A549 (cell line): ENCODE measurements at regions not wholly inside any gene's neighbourhood (a gene's known extent, or its start where the extent isn't known, plus 50 kb on each side); places are given as distances from the start of the nearest gene placed in this dataset.
"Not testable (repeated sequence)": the region's sequence is repeated elsewhere in the genome, so short reads cannot be mapped to it uniquely, and the experiment has no call there.

Experiments used
- ATAC-seq, 2 experiments: fragments of 200-7000 bp in 1 of 2; fragments of >200 bp in 1 of 2; cut with Nextera tagmentation in 1 of 2; cut with Tn5 transposase in 1 of 2; 3 replicates each; pipeline versions ENCODE4 v1.8.0 to v1.9.1; 2018 to 2020; ENCODE audit warnings: mild to moderate bottlenecking in 1 of 2, moderate library complexity in 1 of 2
- CTCF ChIA-PET: fragments of 300-600 bp; sonication (Branson Sonifier 250); formaldehyde crosslinking; extraction: SDS; loops from one replicate; lab custom pipeline; 2021; ENCODE audit warnings: antibody characterized with exemption, inconsistent platforms; lab: Yijun Ruan, JAX
- POLR2A ChIA-PET: fragments of 350-600 bp; formaldehyde crosslinking; extraction: SDS; loops from one replicate; lab custom pipeline; 2021; ENCODE audit warnings: antibody characterized with exemption, inconsistent platforms; lab: Yijun Ruan, JAX
- DNase-seq, 2 experiments: peaks; one replicate each; pipeline versions ENCODE4 v3.0.0 to v3.0.0-alpha.2; 2011 to 2016; ENCODE audit warnings: low read depth in 1 of 2, low spot score in 1 of 2
- FAIRE-seq: peaks from 2 replicates; lab custom pipeline; 2011; peaks lifted over from hg19 to GRCh38; lab: Jason Lieb, UNC
- H3K27ac ChIP-seq, 2 experiments: fragments of >200 bp; sonication (Bioruptor Twin); formaldehyde crosslinking; 3 replicates each; pipeline ENCODE4 v1.5.1; 2016 to 2017
- H3K4me1 ChIP-seq: fragments of >200 bp; sonication (Bioruptor Twin); formaldehyde crosslinking; 3 replicates; pipeline ENCODE4 v1.6.1; 2016
- H3K4me2 ChIP-seq: fragments of >200 bp; sonication (Bioruptor Twin); formaldehyde crosslinking; 3 replicates; pipeline ENCODE4 v1.6.1; 2016
- H3K4me3 ChIP-seq: fragments of >200 bp; sonication (Bioruptor Twin); formaldehyde crosslinking; 3 replicates; pipeline ENCODE4 v1.5.1; 2016
- H3K9me3 ChIP-seq: fragments of >200 bp; sonication (Bioruptor Twin); formaldehyde crosslinking; 3 replicates; pipeline ENCODE4 v1.6.1; 2016
- BHLHE40 ChIP-seq: IDR thresholded peaks from 2 replicates; pipeline ENCODE4 v1.6.1; 2012; ENCODE audit warnings: low read depth, low read length, inconsistent platforms
- CBX2 ChIP-seq: fragments of 200-600 bp; sonication (generic); IDR thresholded peaks from 2 replicates; pipeline ENCODE4 v1.6.1; 2016; ENCODE audit warnings: low read depth, mild to moderate bottlenecking, borderline replicate concordance
- EHF ChIP-seq: fragments of 250-450 bp; sonication (Bioruptor Pico); IDR thresholded peaks from 2 replicates; pipeline ENCODE4 v1.5.0; 2020; ENCODE audit warnings: mild to moderate bottlenecking
- ESRRA ChIP-seq: fragments of 150-350 bp; IDR thresholded peaks from 2 replicates; pipeline ENCODE4 v1.6.1; 2014; ENCODE audit warnings: mild to moderate bottlenecking, low read length, borderline replicate concordance
- FOSL2 ChIP-seq, 2 experiments: fragments of 450-650 bp in 1 of 2; fragments of >200 bp in 1 of 2; sonication (Bioruptor Twin) in 1 of 2; formaldehyde crosslinking; IDR thresholded peaks; 2 replicates each; pipeline versions ENCODE4 v1.5.0 to v1.6.1; 2016 to 2020; ENCODE audit warnings: mild to moderate bottlenecking in 1 of 2, moderate library complexity in 1 of 2
- FOXS1 ChIP-seq: fragments of 250-450 bp; sonication (Bioruptor Pico); IDR thresholded peaks from 2 replicates; pipeline ENCODE4 v1.5.0; 2020; ENCODE audit warnings: mild to moderate bottlenecking, moderate library complexity
- HDAC2 ChIP-seq: fragments of 200-600 bp; sonication (generic); IDR thresholded peaks from 2 replicates; pipeline ENCODE4 v1.6.1; 2016
- HOXB13 ChIP-seq: fragments of 250-450 bp; sonication (Bioruptor Pico); IDR thresholded peaks from 2 replicates; pipeline ENCODE4 v1.5.0; 2020; ENCODE audit warnings: low read depth, mild to moderate bottlenecking, moderate library complexity
- JUNB ChIP-seq: fragments of >200 bp; sonication (Bioruptor Twin); formaldehyde crosslinking; IDR thresholded peaks from 2 replicates; pipeline ENCODE4 v1.6.1; 2016
- MAFK ChIP-seq: fragments of 450-650 bp; IDR thresholded peaks from 2 replicates; pipeline ENCODE4 v1.6.1; 2014; ENCODE audit not compliant: partially characterized antibody
- SREBF2 ChIP-seq: fragments of 450-650 bp; IDR thresholded peaks from 2 replicates; pipeline ENCODE4 v1.6.1; 2014; ENCODE audit warnings: mild to moderate bottlenecking, moderate library complexity
- TFCP2L1 ChIP-seq: fragments of 250-450 bp; sonication (Bioruptor Pico); IDR thresholded peaks from 2 replicates; pipeline ENCODE4 v1.5.0; 2021; ENCODE audit warnings: mild to moderate bottlenecking
- TP53 ChIP-seq: fragments of 250-450 bp; sonication (Bioruptor Pico); IDR thresholded peaks from 2 replicates; pipeline ENCODE4 v1.5.0; 2021; ENCODE audit warnings: mild to moderate bottlenecking, moderate library complexity
- ZNF302 ChIP-seq: fragments of 250-450 bp; sonication (Bioruptor Pico); IDR thresholded peaks from 2 replicates; pipeline ENCODE4 v1.9.0; 2021; ENCODE audit warnings: inconsistent platforms, mild to moderate bottlenecking, moderate library complexity
- WGBS: methylation state at CpG from one replicate; pipeline ENCODE4 v1.1.6; 2017; ENCODE audit errors: missing lambda C conversion rate; 5-methylcytosine and 5-hydroxymethylcytosine counted together

DNA sequence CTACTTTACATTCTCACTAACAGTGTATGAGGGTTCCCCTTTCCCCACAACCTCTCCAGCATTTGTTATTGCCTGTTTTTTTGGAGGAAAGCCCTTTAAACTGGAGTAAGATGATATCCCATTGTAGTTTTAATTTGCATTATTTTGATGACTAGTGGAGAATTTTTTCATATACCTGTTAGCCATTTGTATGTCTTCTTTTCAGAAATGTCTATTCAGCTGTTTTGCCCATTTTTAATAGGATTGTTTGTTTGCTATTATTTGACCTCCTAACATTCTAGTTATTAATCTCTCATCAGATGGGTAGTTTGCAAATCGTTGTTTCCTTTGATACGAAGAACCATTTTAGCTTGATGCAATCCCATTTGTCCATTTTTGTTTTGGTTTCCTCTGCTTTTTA lies 165.0 kb downstream of the GLUL start:
- WGBS: 63% methylated on average over 2 of the region's 2 CpGs
- POLR2A ChIA-PET: no interaction called here
- Histone ChIP-seq H3K27ac (no peak overlapping the region), H3K4me1 (no peaks in the 10 kb centered on the region), H3K4me3 (no peak overlapping the region), H3K4me2 (no peak overlapping the region), H3K9me3 (no peaks in the 10 kb centered on the region)
- no peak for FAIRE-seq
- TF ChIP-seq MAFK: peak; percentile 83
- TF ChIP-seq EHF (CRISPR knock-in tag): no peak
- no peak for DNase-seq
- CTCF ChIA-PET: no interaction called here
- ATAC-seq: no peak

DNA sequence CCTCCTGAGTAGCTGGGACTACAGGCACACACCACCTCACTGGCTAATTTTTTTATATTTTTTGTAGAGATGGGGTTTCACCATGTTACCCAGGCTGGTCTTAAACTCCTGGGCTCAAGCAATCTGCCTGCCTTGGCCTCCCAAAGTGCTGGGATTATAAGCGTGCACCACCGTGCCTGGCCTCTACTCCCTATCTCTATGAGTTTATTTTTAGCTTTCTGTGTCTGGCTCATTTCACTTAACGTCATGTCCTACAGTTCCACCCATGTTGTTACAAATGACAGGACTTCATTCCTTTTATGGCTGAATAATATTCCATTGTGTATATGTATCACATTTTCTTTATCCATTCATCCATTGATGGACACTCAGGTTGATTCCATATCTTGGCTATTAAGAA lies 164.2 kb upstream of the ZNF648 start:
- H3K4me1 ChIP-seq, H3K4me3 ChIP-seq, FAIRE-seq, H3K4me2 ChIP-seq, CTCF ChIA-PET, ATAC-seq, POLR2A ChIA-PET, H3K27ac ChIP-seq, H3K9me3 ChIP-seq, DNase-seq: not testable (repeated sequence)
- 42% methylated on average over 3 of the region's 3 CpGs for WGBS

DNA sequence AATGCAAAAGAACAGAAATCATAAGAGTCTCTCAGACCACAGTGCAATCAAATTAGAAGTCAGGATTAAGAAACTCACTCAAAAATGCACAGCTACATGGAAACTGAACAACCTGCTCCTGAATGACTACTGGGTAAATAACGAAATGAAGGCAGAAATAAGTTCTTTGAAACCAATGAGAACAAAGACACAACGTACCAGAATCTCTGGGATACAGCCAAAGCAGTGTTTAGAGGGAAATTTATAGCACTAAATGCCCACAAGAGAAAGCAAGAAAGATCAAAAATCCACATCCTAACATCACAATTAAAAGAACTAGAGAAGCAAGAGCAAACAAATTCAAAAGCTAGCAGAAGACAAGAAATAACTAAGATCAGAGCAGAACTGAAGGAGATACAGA lies 160.5 kb upstream of the ZNF648 start:
- H3K4me1 ChIP-seq, ATAC-seq, CTCF ChIA-PET, H3K27ac ChIP-seq, POLR2A ChIA-PET, H3K4me2 ChIP-seq, H3K9me3 ChIP-seq, FAIRE-seq, DNase-seq, H3K4me3 ChIP-seq: not testable (repeated sequence)
- WGBS: 6% methylated on average over 2 of the region's 2 CpGs

DNA sequence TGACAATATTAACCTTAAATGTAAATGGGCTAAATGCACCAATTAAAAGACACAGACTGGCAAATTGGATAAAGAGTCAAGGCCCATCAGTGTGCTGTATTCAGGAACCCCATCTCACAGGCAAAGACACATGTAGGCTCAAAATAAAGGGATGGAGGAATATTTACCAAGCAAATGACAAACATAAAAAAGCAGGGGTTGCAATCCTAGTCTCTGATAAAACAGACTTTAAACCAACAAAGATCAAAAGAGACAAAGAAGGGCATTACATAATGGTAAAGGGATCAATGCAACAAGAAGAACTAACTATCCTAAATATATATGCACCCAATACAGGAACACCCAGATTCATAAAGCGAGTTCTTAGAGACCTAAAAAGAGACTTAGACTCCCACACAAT lies 159.9 kb upstream of the ZNF648 start:
- POLR2A ChIA-PET, ATAC-seq, H3K4me1 ChIP-seq, H3K27ac ChIP-seq, DNase-seq, CTCF ChIA-PET, H3K4me3 ChIP-seq, H3K9me3 ChIP-seq, H3K4me2 ChIP-seq, FAIRE-seq: not testable (repeated sequence)
- 12% methylated on average over 1 of the region's 1 CpG for whole genome bisulfite sequencing

DNA sequence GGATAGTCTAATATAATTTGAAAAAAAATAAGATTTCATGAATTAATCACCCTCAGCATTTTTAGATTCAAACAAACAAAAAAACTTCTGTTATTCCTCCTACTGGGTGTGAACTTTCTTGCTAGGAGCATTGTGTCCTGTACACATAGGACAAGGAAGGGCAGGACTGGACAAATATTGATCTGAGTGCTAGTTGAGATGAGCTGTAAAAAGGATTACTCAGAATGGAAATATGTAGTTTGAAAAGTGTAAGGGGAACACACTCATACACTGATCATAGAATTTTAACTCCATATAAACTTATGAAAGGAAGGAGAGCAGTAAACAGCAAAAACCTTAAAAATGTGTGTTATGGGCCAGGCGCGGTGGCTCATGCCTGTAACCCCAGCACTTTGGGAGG lies 156.5 kb upstream of the ZNF648 start:
- no peak for ATAC-seq
- TF ChIP-seq FOXS1 (no peak), CBX2 (no peak), TP53 (CRISPR knock-in tag) (no peak), FOSL2 (IDR thresholded peaks at IDR 0.05) (no peak), FOSL2 (CRISPR knock-in tag; IDR thresholded peaks at IDR 0.05) (no peak)
- TF ChIP-seq, all 56 proteins: peak for 0
- CTCF ChIA-PET: no interaction called here
- POLR2A ChIA-PET: no interaction called here
- FAIRE-seq (no peak), DNase-seq (no peak)
- Histone ChIP-seq H3K4me1 (no peaks in the 10 kb centered on the region), H3K4me2 (no peak overlapping the region), H3K4me3 (no peak overlapping the region), H3K9me3 (no peaks in the 10 kb centered on the region), H3K27ac (no peak overlapping the region)
- 24% methylated on average over 2 of the region's 2 CpGs for WGBS

DNA sequence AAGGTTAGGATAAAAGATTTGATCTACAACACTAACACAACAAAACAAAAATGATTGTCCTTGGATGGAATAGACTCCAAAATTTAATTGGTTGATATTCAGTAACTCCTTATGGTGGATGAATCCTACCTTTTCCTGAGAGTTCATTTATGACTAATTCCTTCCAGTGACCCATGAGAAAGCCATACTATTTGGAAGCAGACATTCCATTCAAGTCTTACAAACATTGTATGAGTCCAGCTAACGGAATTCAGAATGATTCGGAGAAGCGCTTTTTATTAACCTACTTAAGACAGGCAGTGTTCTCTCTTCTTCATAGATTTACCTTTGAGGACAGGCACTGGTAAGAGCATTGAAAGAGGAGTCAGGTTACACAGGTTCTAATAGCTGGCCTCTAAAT lies 155.6 kb upstream of the ZNF648 start:
- ChIA-PET CTCF (no interaction called here), POLR2A (no interaction called here)
- H3K4me3 ChIP-seq: no peak overlapping the region
- no peak for TF ChIP-seq TFCP2L1 (CRISPR knock-in tag)
- no peak for TF ChIP-seq SREBF2
- TF ChIP-seq ESRRA: no peak
- TF ChIP-seq BHLHE40: no peak
- no peak for TF ChIP-seq HOXB13 (CRISPR knock-in tag)
- TF ChIP-seq ZNF302: no peak
- no peak for TF ChIP-seq JUNB
- no peak for TF ChIP-seq HDAC2
- TF ChIP-seq FOSL2 (IDR thresholded peaks at IDR 0.05): no peak
- TF ChIP-seq FOSL2 (CRISPR knock-in tag; IDR thresholded peaks at IDR 0.05): no peak
- TF ChIP-seq, all 56 proteins: peak for 0
- Histone ChIP-seq H3K9me3 (no peaks in the 10 kb centered on the region), H3K27ac (no peak overlapping the region), H3K4me1 (no peaks in the 10 kb centered on the region), H3K4me2 (no peak overlapping the region)
- FAIRE-seq (no peak), DNase-seq (no peak), ATAC-seq (no peak)
- WGBS: 17% methylated on average over 3 of the region's 3 CpGs
